ENCODE measurements at regions not wholly inside any gene's neighbourhood (a gene's known extent, or its start where the extent isn't known, plus 50 kb on each side); places are given as distances from the start of the nearest gene placed in this dataset.
"Not testable (repeated sequence)": the region's sequence is repeated elsewhere in the genome, so short reads cannot be mapped to it uniquely, and the experiment has no call there.

DNA sequence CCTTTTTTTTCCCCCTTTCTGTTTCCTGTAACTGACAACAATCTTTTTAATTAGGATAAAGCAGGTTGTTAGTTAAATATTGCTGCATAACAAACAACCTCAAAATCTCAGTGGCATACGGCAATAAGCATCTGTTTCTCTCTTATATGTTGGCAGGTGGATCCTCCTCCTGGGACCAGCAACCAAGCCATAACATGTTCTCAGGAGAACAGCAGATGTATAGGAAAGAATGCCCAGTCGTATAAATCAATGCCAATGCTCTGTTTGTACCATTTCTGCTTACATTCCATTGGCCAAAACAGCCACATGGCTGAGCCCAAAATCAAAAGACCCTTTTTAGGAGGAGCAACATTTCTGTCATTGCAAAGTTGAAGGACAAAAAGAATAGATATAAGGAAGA, 445.7 kb downstream of the AASDHPPT start:
- Histone ChIP-seq H3K4me1 (ENCODE audit: insufficient read depth, low read length) (no peaks in the 10 kb centered on the region), H3K4me3 (ENCODE audit: insufficient read depth, low read depth, low read length) (no peak overlapping the region), H3K36me3 (ENCODE audit: insufficient read depth, low read length) (no peaks in the 10 kb centered on the region), H3K27ac (ENCODE audit: low read depth, low read length) (no peak overlapping the region), H3K9me3 (ENCODE audit: insufficient read depth, low read depth, low read length) (no peaks in the 10 kb centered on the region), H4K20me1 (ENCODE audit: insufficient read depth, low read length) (no peaks in the 10 kb centered on the region), H3K27me3 (ENCODE audit: insufficient read depth, low read length) (no peaks in the 10 kb centered on the region), H2AFZ (ENCODE audit: low read depth, low read length) (no peak overlapping the region), H3K79me2 (ENCODE audit: insufficient read depth, low read length) (no peaks in the 10 kb centered on the region), H3K4me2 (ENCODE audit: low read length) (no peak overlapping the region), H3K9ac (ENCODE audit: low read length) (no peak overlapping the region)
- Mint-ChIP-seq H3K27ac (ENCODE audit: unreplicated experiment) (no peak overlapping the region), H3K4me3 (ENCODE audit: unreplicated experiment) (no peak overlapping the region), H3K4me1 (ENCODE audit: low read depth, unreplicated experiment) (no peaks in the 10 kb centered on the region), H3K9me3 (ENCODE audit: unreplicated experiment) (peaks cover under 1% of the 10 kb centered on the region), H3K27me3 (ENCODE audit: low read depth, unreplicated experiment) (no peaks in the 10 kb centered on the region), H3K36me3 (ENCODE audit: low read depth, unreplicated experiment) (no peaks in the 10 kb centered on the region)
- DNase-seq (ENCODE audit: low read depth) (no peak), FAIRE-seq (no peak)
- no peak for TF ChIP-seq EZH2 (IDR thresholded peaks at IDR 0.05; ENCODE audit: insufficient read depth, low read length)
- TF ChIP-seq, protein P1, sequence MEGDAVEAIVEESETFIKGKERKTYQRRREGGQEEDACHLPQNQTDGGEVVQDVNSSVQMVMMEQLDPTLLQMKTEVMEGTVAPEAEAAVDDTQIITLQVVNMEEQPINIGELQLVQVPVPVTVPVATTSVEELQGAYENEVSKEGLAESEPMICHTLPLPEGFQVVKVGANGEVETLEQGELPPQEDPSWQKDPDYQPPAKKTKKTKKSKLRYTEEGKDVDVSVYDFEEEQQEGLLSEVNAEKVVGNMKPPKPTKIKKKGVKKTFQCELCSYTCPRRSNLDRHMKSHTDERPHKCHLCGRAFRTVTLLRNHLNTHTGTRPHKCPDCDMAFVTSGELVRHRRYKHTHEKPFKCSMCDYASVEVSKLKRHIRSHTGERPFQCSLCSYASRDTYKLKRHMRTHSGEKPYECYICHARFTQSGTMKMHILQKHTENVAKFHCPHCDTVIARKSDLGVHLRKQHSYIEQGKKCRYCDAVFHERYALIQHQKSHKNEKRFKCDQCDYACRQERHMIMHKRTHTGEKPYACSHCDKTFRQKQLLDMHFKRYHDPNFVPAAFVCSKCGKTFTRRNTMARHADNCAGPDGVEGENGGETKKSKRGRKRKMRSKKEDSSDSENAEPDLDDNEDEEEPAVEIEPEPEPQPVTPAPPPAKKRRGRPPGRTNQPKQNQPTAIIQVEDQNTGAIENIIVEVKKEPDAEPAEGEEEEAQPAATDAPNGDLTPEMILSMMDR (IDR thresholded peaks at IDR 0.05; ENCODE audit: insufficient read depth, low read depth, low read length): no peak

DNA sequence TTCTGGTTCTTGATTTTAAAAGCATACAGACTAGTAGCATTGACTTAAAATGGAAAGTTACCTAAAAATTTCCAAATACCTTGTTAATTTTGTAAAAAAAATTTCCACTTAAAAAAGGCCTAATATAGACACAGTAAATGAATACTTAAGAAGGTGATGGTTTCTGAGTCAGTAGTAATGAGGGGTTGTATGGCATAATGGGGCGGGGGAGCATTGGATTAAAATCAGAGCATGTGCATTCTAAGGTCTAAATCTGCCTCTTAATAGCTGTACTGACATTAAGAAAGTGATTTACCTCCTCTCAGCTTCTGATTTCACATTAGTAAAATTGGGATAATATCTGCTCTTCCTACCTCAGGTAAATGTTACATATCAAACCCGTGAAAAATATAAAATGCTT, 446.5 kb downstream of the AASDHPPT start:
- DNase-seq (ENCODE audit: low read depth): no peak

DNA sequence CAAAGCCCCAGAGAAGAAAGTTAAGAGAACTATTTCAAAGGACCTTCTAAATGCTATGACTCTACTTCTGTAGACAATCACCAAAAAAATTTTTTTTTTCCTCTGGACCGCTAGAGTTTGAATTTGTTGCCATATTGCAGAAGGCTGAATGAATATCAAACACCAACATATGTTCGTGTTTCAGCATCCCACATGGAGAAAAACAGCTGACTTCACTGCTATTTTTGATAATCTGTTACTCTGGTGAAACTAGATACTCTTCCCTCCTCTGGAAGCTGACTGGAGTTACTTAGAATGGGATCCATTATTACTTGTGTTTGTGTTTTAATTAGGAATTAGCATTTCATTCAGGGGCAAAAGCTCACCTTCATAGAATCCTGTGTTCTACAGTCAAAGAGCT, 447.0 kb downstream of the AASDHPPT start:
- Histone ChIP-seq H2AFZ (ENCODE audit: low read depth, low read length) (no peak overlapping the region), H3K4me1 (ENCODE audit: insufficient read depth, low read length) (no peaks in the 10 kb centered on the region), H3K4me2 (ENCODE audit: low read length) (no peak overlapping the region), H4K20me1 (ENCODE audit: insufficient read depth, low read length) (no peaks in the 10 kb centered on the region), H3K79me2 (ENCODE audit: insufficient read depth, low read length) (no peaks in the 10 kb centered on the region), H3K27ac (ENCODE audit: low read depth, low read length) (no peak overlapping the region), H3K4me3 (ENCODE audit: insufficient read depth, low read depth, low read length) (no peak overlapping the region), H3K9me3 (ENCODE audit: insufficient read depth, low read depth, low read length) (no peaks in the 10 kb centered on the region), H3K27me3 (ENCODE audit: insufficient read depth, low read length) (no peaks in the 10 kb centered on the region), H3K9ac (ENCODE audit: low read length) (no peak overlapping the region), H3K36me3 (ENCODE audit: insufficient read depth, low read length) (no peaks in the 10 kb centered on the region)
- DNase-seq (ENCODE audit: low read depth) (no peak), FAIRE-seq (no peak)
- H3K36me3 Mint-ChIP-seq (ENCODE audit: low read depth, unreplicated experiment): no peaks in the 10 kb centered on the region
- no peaks in the 10 kb centered on the region for H3K4me1 Mint-ChIP-seq (ENCODE audit: low read depth, unreplicated experiment)
- no peaks in the 10 kb centered on the region for H3K27me3 Mint-ChIP-seq (ENCODE audit: low read depth, unreplicated experiment)
- H3K4me3 Mint-ChIP-seq (ENCODE audit: unreplicated experiment): no peak overlapping the region
- H3K27ac Mint-ChIP-seq (ENCODE audit: unreplicated experiment): no peak overlapping the region
- H3K9me3 Mint-ChIP-seq (ENCODE audit: unreplicated experiment): peaks cover 3% of the 10 kb centered on the region
- TF ChIP-seq, protein P1 (IDR thresholded peaks at IDR 0.05; ENCODE audit: insufficient read depth, low read depth, low read length): no peak
- TF ChIP-seq EZH2 (IDR thresholded peaks at IDR 0.05; ENCODE audit: insufficient read depth, low read length): no peak

More for the DNA sequence above, 446.5 kb downstream of the AASDHPPT start:
- Histone ChIP-seq H3K27me3 (ENCODE audit: insufficient read depth, low read length) (no peaks in the 10 kb centered on the region), H3K4me1 (ENCODE audit: insufficient read depth, low read length) (no peaks in the 10 kb centered on the region), H3K36me3 (ENCODE audit: insufficient read depth, low read length) (no peaks in the 10 kb centered on the region), H4K20me1 (ENCODE audit: insufficient read depth, low read length) (no peaks in the 10 kb centered on the region), H3K9ac (ENCODE audit: low read length) (no peak overlapping the region), H3K27ac (ENCODE audit: low read depth, low read length) (no peak overlapping the region), H2AFZ (ENCODE audit: low read depth, low read length) (no peak overlapping the region), H3K9me3 (ENCODE audit: insufficient read depth, low read depth, low read length) (no peaks in the 10 kb centered on the region), H3K79me2 (ENCODE audit: insufficient read depth, low read length) (no peaks in the 10 kb centered on the region), H3K4me2 (ENCODE audit: low read length) (no peak overlapping the region), H3K4me3 (ENCODE audit: insufficient read depth, low read depth, low read length) (no peak overlapping the region)
- Mint-ChIP-seq H3K27me3 (ENCODE audit: low read depth, unreplicated experiment) (no peaks in the 10 kb centered on the region), H3K4me3 (ENCODE audit: unreplicated experiment) (no peak overlapping the region), H3K4me1 (ENCODE audit: low read depth, unreplicated experiment) (no peaks in the 10 kb centered on the region), H3K9me3 (ENCODE audit: unreplicated experiment) (peaks cover 3% of the 10 kb centered on the region), H3K36me3 (ENCODE audit: low read depth, unreplicated experiment) (no peaks in the 10 kb centered on the region), H3K27ac (ENCODE audit: unreplicated experiment) (no peak overlapping the region)
- TF ChIP-seq, protein P1 (IDR thresholded peaks at IDR 0.05; ENCODE audit: insufficient read depth, low read depth, low read length): no peak
- no peak for TF ChIP-seq EZH2 (IDR thresholded peaks at IDR 0.05; ENCODE audit: insufficient read depth, low read length)
- FAIRE-seq: no peak

DNA sequence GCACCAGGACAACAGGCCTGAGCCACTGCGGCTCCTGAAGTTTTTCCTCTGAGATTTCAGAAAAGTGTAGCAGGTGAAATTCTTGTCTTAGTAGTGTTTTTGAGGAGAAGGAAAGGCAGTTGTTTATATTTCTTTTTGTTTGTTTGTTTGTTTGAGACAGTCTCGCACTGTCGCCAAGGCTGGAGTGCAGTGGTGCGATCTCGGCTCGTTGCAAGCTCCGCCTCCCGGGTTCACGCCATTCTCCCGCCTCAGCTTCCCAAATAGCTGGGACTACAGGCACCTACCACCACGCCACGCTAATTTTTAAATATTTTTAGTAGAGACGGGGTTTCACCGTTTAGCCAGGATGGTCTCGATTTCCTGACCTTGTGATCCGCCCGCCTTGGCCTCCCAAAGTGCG, 454.2 kb downstream of the AASDHPPT start:
- H3K36me3 ChIP-seq (ENCODE audit: insufficient read depth, low read length); H3K4me3 Mint-ChIP-seq (ENCODE audit: unreplicated experiment); FAIRE-seq; H3K4me1 Mint-ChIP-seq (ENCODE audit: low read depth, unreplicated experiment); H3K36me3 Mint-ChIP-seq (ENCODE audit: low read depth, unreplicated experiment); H3K9ac ChIP-seq (ENCODE audit: low read length); H3K27me3 Mint-ChIP-seq (ENCODE audit: low read depth, unreplicated experiment); H3K9me3 Mint-ChIP-seq (ENCODE audit: unreplicated experiment); H3K27me3 ChIP-seq (ENCODE audit: insufficient read depth, low read length); H3K27ac ChIP-seq (ENCODE audit: low read depth, low read length); H3K4me2 ChIP-seq (ENCODE audit: low read length); H2AFZ ChIP-seq (ENCODE audit: low read depth, low read length); H3K27ac Mint-ChIP-seq (ENCODE audit: unreplicated experiment); H3K79me2 ChIP-seq (ENCODE audit: insufficient read depth, low read length); DNase-seq (ENCODE audit: low read depth); H4K20me1 ChIP-seq (ENCODE audit: insufficient read depth, low read length); H3K9me3 ChIP-seq (ENCODE audit: insufficient read depth, low read depth, low read length); H3K4me3 ChIP-seq (ENCODE audit: insufficient read depth, low read depth, low read length); H3K4me1 ChIP-seq (ENCODE audit: insufficient read depth, low read length): not testable (repeated sequence)

Data from astrocyte (in vitro differentiated cells and primary cell).